Neural cell (in vitro differentiated cells): ENCODE measurements at regions not wholly inside any gene's neighbourhood (a gene's known extent, or its start where the extent isn't known, plus 50 kb on each side); places are given as distances from the start of the nearest gene placed in this dataset.

Source experiments
- H2AFZ ChIP-seq: fragments of 200-600, 300-800 bp; sonication (generic), shearing (Covaris generic); 2 replicates; pipeline ENCODE4 v1.6.0; 2014; ENCODE audit warnings: low read depth, mild to moderate bottlenecking, antibody characterized with exemption, low read length, moderate library complexity
- H3F3A ChIP-seq: fragments of 200-600 bp; shearing (Covaris generic); 2 replicates; pipeline ENCODE4 v1.6.1; 2016; ENCODE audit warnings: mild to moderate bottlenecking, moderate library complexity, mixed read lengths, antibody characterized with exemption, low read length; ENCODE audit not compliant: insufficient read depth, poor library complexity, severe bottlenecking
- H3K27ac ChIP-seq: fragments of 200-600, 300-800 bp; sonication (generic), shearing (Covaris generic); 2 replicates; pipeline ENCODE4 v1.5.1; 2014; ENCODE audit warnings: mild to moderate bottlenecking, low read length, moderate library complexity
- H3K27me3 ChIP-seq: fragments of 300-800, 200-600 bp; sonication (generic), shearing (Covaris generic); 2 replicates; pipeline ENCODE4 v1.6.0; 2014; ENCODE audit warnings: mild to moderate bottlenecking, low read depth, low read length, moderate library complexity; ENCODE audit not compliant: insufficient read depth
- H3K36me3 ChIP-seq: fragments of 300-800, 200-600 bp; sonication (generic), shearing (Covaris generic); 2 replicates; pipeline ENCODE4 v1.5.1; 2014; ENCODE audit warnings: mild to moderate bottlenecking, antibody characterized with exemption, low read length, moderate library complexity; ENCODE audit not compliant: insufficient read depth
- H3K4me2 ChIP-seq: fragments of 300-800, 200-600 bp; sonication (generic), shearing (Covaris generic); 2 replicates; pipeline ENCODE4 v1.6.0; 2014; ENCODE audit warnings: mild to moderate bottlenecking, low read length
- H3K4me3 ChIP-seq: fragments of 300-800, 200-600 bp; sonication (generic), shearing (Covaris generic); 2 replicates; pipeline ENCODE4 v1.5.1; 2014; ENCODE audit warnings: mild to moderate bottlenecking, low read length, moderate library complexity
- H3K79me2 ChIP-seq: fragments of 200-600 bp; shearing (Covaris generic); replicated peaks from 2 replicates; pipeline ENCODE4 v1.6.0; 2014; ENCODE audit warnings: mild to moderate bottlenecking, low read length, moderate library complexity; ENCODE audit not compliant: insufficient read depth
- H3K9ac ChIP-seq: fragments of 300-800, 200-600 bp; sonication (generic), shearing (Covaris generic); 2 replicates; pipeline ENCODE4 v1.6.1; 2016; ENCODE audit warnings: mild to moderate bottlenecking, low read length, mixed read lengths
- H3K9me2 ChIP-seq: fragments of 200-600 bp; shearing (Covaris generic); 2 replicates; pipeline ENCODE4 v1.6.1; 2016; ENCODE audit warnings: mild to moderate bottlenecking, low read length, mixed read lengths; ENCODE audit not compliant: insufficient read depth
- H3K9me3 ChIP-seq: fragments of 200-600, 300-800 bp; sonication (generic), shearing (Covaris generic); 2 replicates; pipeline ENCODE4 v1.6.1; 2016; ENCODE audit warnings: mild to moderate bottlenecking, mixed run types, low read length, moderate library complexity, mixed read lengths
- H4K20me1 ChIP-seq: fragments of 200-600 bp; shearing (Covaris generic); 2 replicates; pipeline ENCODE4 v1.6.1; 2016; ENCODE audit warnings: mild to moderate bottlenecking, mixed run types; ENCODE audit not compliant: insufficient read depth
- EP300 ChIP-seq: fragments of 450-650 bp; conservative IDR thresholded peaks from 2 replicates; pipeline ENCODE4 v1.6.1; 2014; ENCODE audit warnings: antibody characterized with exemption, mild to moderate bottlenecking, moderate library complexity; ENCODE audit not compliant: poor library complexity, severe bottlenecking
- EZH2 ChIP-seq: fragments of 200-600, 300-800 bp; shearing (Covaris generic), sonication (generic); IDR thresholded peaks from 2 replicates; pipeline ENCODE4 v1.6.1; 2014; ENCODE audit warnings: antibody characterized with exemption, low read length, borderline replicate concordance, mild to moderate bottlenecking; ENCODE audit not compliant: insufficient read depth, poor library complexity, severe bottlenecking
- MXI1 ChIP-seq: fragments of 450-650 bp; conservative IDR thresholded peaks from 2 replicates; pipeline ENCODE4 v1.6.1; 2014; ENCODE audit warnings: antibody characterized with exemption, mild to moderate bottlenecking; ENCODE audit not compliant: poor library complexity, severe bottlenecking
- POLR2AphosphoS5 ChIP-seq: IDR thresholded peaks from 2 replicates; pipeline ENCODE4 v1.6.1; 2012
- RAD21 ChIP-seq: fragments of 450-650 bp; conservative IDR thresholded peaks from 2 replicates; pipeline ENCODE4 v1.6.1; 2014; ENCODE audit warnings: antibody characterized with exemption, mild to moderate bottlenecking, moderate library complexity
- SMC3 ChIP-seq: fragments of 450-650 bp; conservative IDR thresholded peaks from 2 replicates; pipeline ENCODE4 v1.6.1; 2014; ENCODE audit warnings: antibody characterized with exemption, mild to moderate bottlenecking, moderate library complexity; ENCODE audit not compliant: poor library complexity
- TAF1 ChIP-seq: IDR thresholded peaks from 2 replicates; pipeline ENCODE4 v1.6.1; 2012; ENCODE audit warnings: low read depth
- TF ChIP-seq, protein P1 (sequence below): IDR thresholded peaks from 2 replicates; pipeline ENCODE4 v1.6.1; 2012; ENCODE audit warnings: borderline replicate concordance

DNA sequence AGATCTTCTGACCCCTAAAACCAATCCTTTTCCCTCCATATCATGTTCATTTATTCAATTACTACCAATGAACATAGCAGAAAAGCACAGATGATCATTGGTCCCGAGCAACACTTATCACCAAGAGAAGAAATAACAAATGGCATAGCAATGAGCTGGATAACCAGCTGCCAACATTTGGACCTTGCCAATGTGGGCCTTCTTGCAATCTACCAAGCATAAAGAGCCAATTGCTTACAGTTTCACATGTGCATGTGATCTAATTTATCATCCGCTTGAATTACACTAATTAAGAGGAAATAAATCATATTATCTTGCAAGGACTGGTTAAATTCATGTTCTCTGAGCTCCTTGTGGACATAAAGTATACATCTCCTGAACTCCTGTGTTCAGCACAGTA lies 134.8 kb upstream of the HMGA2 start:
- H4K20me1 ChIP-seq = no peaks in the 10 kb centered on the region
- H3K36me3 ChIP-seq = no peaks in the 10 kb centered on the region
- H3F3A ChIP-seq = no peaks in the 10 kb centered on the region
- H3K27ac ChIP-seq = no peak overlapping the region
- no peaks in the 10 kb centered on the region for H3K9me2 ChIP-seq
- no peak overlapping the region for H2AFZ ChIP-seq
- no peaks in the 10 kb centered on the region for H3K27me3 ChIP-seq
- no peaks in the 10 kb centered on the region for H3K79me2 ChIP-seq
- no peak overlapping the region for H3K9ac ChIP-seq
- H3K4me2 ChIP-seq = no peak overlapping the region
- H3K9me3 ChIP-seq = no peaks in the 10 kb centered on the region
- no peak overlapping the region for H3K4me3 ChIP-seq
- TF ChIP-seq, protein P1, sequence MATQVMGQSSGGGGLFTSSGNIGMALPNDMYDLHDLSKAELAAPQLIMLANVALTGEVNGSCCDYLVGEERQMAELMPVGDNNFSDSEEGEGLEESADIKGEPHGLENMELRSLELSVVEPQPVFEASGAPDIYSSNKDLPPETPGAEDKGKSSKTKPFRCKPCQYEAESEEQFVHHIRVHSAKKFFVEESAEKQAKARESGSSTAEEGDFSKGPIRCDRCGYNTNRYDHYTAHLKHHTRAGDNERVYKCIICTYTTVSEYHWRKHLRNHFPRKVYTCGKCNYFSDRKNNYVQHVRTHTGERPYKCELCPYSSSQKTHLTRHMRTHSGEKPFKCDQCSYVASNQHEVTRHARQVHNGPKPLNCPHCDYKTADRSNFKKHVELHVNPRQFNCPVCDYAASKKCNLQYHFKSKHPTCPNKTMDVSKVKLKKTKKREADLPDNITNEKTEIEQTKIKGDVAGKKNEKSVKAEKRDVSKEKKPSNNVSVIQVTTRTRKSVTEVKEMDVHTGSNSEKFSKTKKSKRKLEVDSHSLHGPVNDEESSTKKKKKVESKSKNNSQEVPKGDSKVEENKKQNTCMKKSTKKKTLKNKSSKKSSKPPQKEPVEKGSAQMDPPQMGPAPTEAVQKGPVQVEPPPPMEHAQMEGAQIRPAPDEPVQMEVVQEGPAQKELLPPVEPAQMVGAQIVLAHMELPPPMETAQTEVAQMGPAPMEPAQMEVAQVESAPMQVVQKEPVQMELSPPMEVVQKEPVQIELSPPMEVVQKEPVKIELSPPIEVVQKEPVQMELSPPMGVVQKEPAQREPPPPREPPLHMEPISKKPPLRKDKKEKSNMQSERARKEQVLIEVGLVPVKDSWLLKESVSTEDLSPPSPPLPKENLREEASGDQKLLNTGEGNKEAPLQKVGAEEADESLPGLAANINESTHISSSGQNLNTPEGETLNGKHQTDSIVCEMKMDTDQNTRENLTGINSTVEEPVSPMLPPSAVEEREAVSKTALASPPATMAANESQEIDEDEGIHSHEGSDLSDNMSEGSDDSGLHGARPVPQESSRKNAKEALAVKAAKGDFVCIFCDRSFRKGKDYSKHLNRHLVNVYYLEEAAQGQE = no peak
- no peak for TF ChIP-seq SMC3

- H3K36me3 ChIP-seq = no peaks in the 10 kb centered on the region
- no peak overlapping the region for H3K4me3 ChIP-seq
- H2AFZ ChIP-seq = no peak overlapping the region
- H3K9me2 ChIP-seq = no peaks in the 10 kb centered on the region
- no peak overlapping the region for H3K9ac ChIP-seq
- no peaks in the 10 kb centered on the region for H3K9me3 ChIP-seq
- no peaks in the 10 kb centered on the region for H4K20me1 ChIP-seq
- H3K79me2 ChIP-seq = no peaks in the 10 kb centered on the region
- H3K27ac ChIP-seq = no peak overlapping the region
- H3K4me2 ChIP-seq = no peak overlapping the region
- H3K27me3 ChIP-seq = no peaks in the 10 kb centered on the region
- no peaks in the 10 kb centered on the region for H3F3A ChIP-seq
- TF ChIP-seq, protein P1 = no peak
- TF ChIP-seq TAF1 (no peak), SMC3 (no peak), POLR2AphosphoS5 (no peak), EP300 (no peak), RAD21 (no peak), MXI1 (no peak), EZH2 (no peak)
These were observed 133.8 kb upstream of the HMGA2 start for GRCh38 chr12:65690477-65690876.
